Osteoblast (primary cell): ENCODE measurements at regions not wholly inside any gene's neighbourhood (a gene's known extent, or its start where the extent isn't known, plus 50 kb on each side); places are given as distances from the start of the nearest gene placed in this dataset.

Experiments
- DNase-seq: peaks from one replicate; pipeline ENCODE4 v3.0.0; 2011; ENCODE audit warnings: low spot score, mixed read lengths; ENCODE audit not compliant: insufficient read length; ENCODE audit errors: missing footprints
- H2AFZ ChIP-seq: 2 replicates; pipeline ENCODE4 v1.6.0; 2011; ENCODE audit warnings: mild to moderate bottlenecking, low read length
- H3K27ac ChIP-seq: 2 replicates; pipeline ENCODE4 v1.5.1; 2011; ENCODE audit warnings: mild to moderate bottlenecking, low read depth, low read length, moderate library complexity
- H3K27me3 ChIP-seq: 2 replicates; pipeline ENCODE4 v1.6.0; 2012; ENCODE audit warnings: mild to moderate bottlenecking, control low read depth, inconsistent platforms, low read length, moderate library complexity; ENCODE audit not compliant: insufficient read depth
- H3K36me3 ChIP-seq: 2 replicates; pipeline ENCODE4 v1.5.1; 2011; ENCODE audit warnings: mild to moderate bottlenecking, low read length, control low read depth, moderate library complexity; ENCODE audit not compliant: insufficient read depth
- H3K4me1 ChIP-seq: 2 replicates; pipeline ENCODE4 v1.5.1; 2011; ENCODE audit warnings: mild to moderate bottlenecking, low read length, control low read depth, moderate library complexity; ENCODE audit not compliant: insufficient read depth
- H3K4me2 ChIP-seq: 2 replicates; pipeline ENCODE4 v1.6.0; 2011; ENCODE audit warnings: mild to moderate bottlenecking, low read length; ENCODE audit not compliant: insufficient read depth
- H3K4me3 ChIP-seq: fragments of 200-600 bp; sonication (generic); 3 replicates; pipeline ENCODE4 v1.5.1; 2012; ENCODE audit warnings: mild to moderate bottlenecking, low read length, inconsistent platforms; ENCODE audit not compliant: insufficient read depth
- H3K79me2 ChIP-seq: 2 replicates; pipeline ENCODE4 v1.6.0; 2012; ENCODE audit warnings: mild to moderate bottlenecking, low read length, control low read depth, inconsistent platforms; ENCODE audit not compliant: insufficient read depth
- H3K9me3 ChIP-seq: 2 replicates; pipeline ENCODE4 v1.5.1; 2011; ENCODE audit warnings: low read depth, low read length, control low read depth
- H4K20me1 ChIP-seq: 2 replicates; pipeline ENCODE4 v1.6.0; 2012; ENCODE audit warnings: mild to moderate bottlenecking, low read length, control low read depth; ENCODE audit not compliant: insufficient read depth
- CTCF ChIP-seq: IDR thresholded peaks from 2 replicates; pipeline ENCODE4 v1.5.1; 2011; ENCODE audit warnings: mild to moderate bottlenecking, low read depth, low read length, moderate library complexity; ENCODE audit errors: extremely low read depth

GRCh38 chr13:109548374-109548773 is 238.0 kb downstream of the IRS2 start:
- H3K79me2 ChIP-seq, result no peaks in the 10 kb centered on the region
- H3K27ac ChIP-seq, result no peak overlapping the region
- TF ChIP-seq CTCF, result no peak
- no peaks in the 10 kb centered on the region for H3K4me1 ChIP-seq
- no peaks in the 10 kb centered on the region for H3K9me3 ChIP-seq
- no peak for DNase-seq
- H4K20me1 ChIP-seq, result no peaks in the 10 kb centered on the region
- no peaks in the 10 kb centered on the region for H3K36me3 ChIP-seq
- H3K27me3 ChIP-seq, result no peaks in the 10 kb centered on the region
- H3K4me3 ChIP-seq, result no peak overlapping the region
- H2AFZ ChIP-seq, result no peak overlapping the region
- no peak overlapping the region for H3K4me2 ChIP-seq

GRCh38 chr13:109547942-109548341 is 238.4 kb downstream of the IRS2 start:
- Histone ChIP-seq H4K20me1 (no peaks in the 10 kb centered on the region), H3K4me3 (no peak overlapping the region), H2AFZ (no peak overlapping the region), H3K27ac (no peak overlapping the region), H3K27me3 (no peaks in the 10 kb centered on the region), H3K9me3 (no peaks in the 10 kb centered on the region), H3K36me3 (no peaks in the 10 kb centered on the region), H3K4me2 (no peak overlapping the region), H3K4me1 (no peaks in the 10 kb centered on the region), H3K79me2 (no peaks in the 10 kb centered on the region)
- no peak for TF ChIP-seq CTCF
- no peak for DNase-seq

- no peak for TF ChIP-seq CTCF
- Histone ChIP-seq H3K27ac (no peak overlapping the region), H2AFZ (no peak overlapping the region), H3K27me3 (no peaks in the 10 kb centered on the region), H3K9me3 (no peaks in the 10 kb centered on the region), H3K4me2 (no peak overlapping the region), H4K20me1 (no peaks in the 10 kb centered on the region), H3K4me1 (no peaks in the 10 kb centered on the region), H3K4me3 (no peak overlapping the region), H3K79me2 (no peaks in the 10 kb centered on the region), H3K36me3 (no peaks in the 10 kb centered on the region)
- DNase-seq, result no peak
Observed at GRCh38 chr13:109545931-109546330, 240.5 kb downstream of the IRS2 start.

- H3K27me3 ChIP-seq, result no peaks in the 10 kb centered on the region
- no peaks in the 10 kb centered on the region for H4K20me1 ChIP-seq
- H3K4me2 ChIP-seq, result no peak overlapping the region
- no peaks in the 10 kb centered on the region for H3K36me3 ChIP-seq
- no peak for TF ChIP-seq CTCF
- no peaks in the 10 kb centered on the region for H3K4me1 ChIP-seq
- no peak overlapping the region for H3K27ac ChIP-seq
- no peak overlapping the region for H2AFZ ChIP-seq
- no peak for DNase-seq
- no peaks in the 10 kb centered on the region for H3K9me3 ChIP-seq
- no peak overlapping the region for H3K4me3 ChIP-seq
- H3K79me2 ChIP-seq, result no peaks in the 10 kb centered on the region
Observed at GRCh38 chr13:109541081-109541480, 245.3 kb downstream of the IRS2 start.
